ENCODE measurements at regions not wholly inside any gene's neighbourhood (a gene's known extent, or its start where the extent isn't known, plus 50 kb on each side); places are given as distances from the start of the nearest gene placed in this dataset.

DNA sequence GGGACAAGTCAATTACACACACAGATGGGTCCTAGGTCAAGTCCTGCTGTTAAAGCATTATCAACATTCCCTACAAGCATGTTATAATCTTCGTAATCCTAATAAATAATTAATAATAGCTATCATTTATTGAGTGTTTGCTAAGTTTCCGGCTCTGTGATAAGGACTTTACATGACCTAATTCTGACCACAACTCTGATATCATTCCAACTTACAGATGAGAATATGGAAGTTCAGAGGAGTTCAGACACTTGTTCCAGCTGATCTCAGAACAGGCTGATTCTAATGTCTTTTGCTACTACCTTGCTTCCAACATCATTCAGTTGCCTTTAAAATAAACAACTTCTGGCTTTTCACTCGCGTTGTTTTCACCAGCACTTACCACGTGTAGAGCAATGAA lies 770.1 kb upstream of the CXADR start:
- TF ChIP-seq, protein P1, sequence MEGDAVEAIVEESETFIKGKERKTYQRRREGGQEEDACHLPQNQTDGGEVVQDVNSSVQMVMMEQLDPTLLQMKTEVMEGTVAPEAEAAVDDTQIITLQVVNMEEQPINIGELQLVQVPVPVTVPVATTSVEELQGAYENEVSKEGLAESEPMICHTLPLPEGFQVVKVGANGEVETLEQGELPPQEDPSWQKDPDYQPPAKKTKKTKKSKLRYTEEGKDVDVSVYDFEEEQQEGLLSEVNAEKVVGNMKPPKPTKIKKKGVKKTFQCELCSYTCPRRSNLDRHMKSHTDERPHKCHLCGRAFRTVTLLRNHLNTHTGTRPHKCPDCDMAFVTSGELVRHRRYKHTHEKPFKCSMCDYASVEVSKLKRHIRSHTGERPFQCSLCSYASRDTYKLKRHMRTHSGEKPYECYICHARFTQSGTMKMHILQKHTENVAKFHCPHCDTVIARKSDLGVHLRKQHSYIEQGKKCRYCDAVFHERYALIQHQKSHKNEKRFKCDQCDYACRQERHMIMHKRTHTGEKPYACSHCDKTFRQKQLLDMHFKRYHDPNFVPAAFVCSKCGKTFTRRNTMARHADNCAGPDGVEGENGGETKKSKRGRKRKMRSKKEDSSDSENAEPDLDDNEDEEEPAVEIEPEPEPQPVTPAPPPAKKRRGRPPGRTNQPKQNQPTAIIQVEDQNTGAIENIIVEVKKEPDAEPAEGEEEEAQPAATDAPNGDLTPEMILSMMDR (IDR thresholded peaks at IDR 0.05; ENCODE audit: low read depth, low read length, missing control alignments), result no peak
- in situ Hi-C loops (cut with HindIII; ENCODE audit: low pct_ligation_motif_present, low sequenced_read_pairs), result no loop called here

DNA sequence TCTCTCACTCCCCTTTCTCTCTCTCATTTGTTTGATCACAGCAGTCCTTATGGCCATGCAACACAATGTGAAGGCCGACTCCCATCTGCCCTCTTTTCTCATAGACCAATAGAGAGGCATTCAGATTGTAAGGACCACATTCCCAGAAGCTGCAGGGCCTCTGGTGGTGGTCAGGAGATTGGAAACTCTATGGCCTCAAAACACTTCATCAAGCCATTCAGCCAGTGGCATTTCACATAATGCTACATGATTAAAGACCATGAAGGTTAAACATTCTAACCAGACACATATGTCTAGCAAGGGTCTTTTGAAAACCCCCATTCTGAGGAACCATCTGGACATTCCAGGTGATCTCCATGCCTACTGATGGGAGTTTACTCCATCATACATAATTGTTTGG lies 769.5 kb upstream of the CXADR start:
- no peak for DNase-seq
- TF ChIP-seq, protein P1 (IDR thresholded peaks at IDR 0.05; ENCODE audit: low read depth, low read length, missing control alignments), result no peak
- Histone ChIP-seq H3K27ac (no peak overlapping the region), H3K4me3 (ENCODE audit: low read depth, low read length) (no peak overlapping the region), H3K36me3 (replicated peaks) (no peaks in the 10 kb centered on the region), H3K27me3 (replicated peaks) (no peaks in the 10 kb centered on the region)
- in situ Hi-C loops (cut with HindIII; ENCODE audit: low pct_ligation_motif_present, low sequenced_read_pairs), result no loop called here

More for the DNA sequence above, 770.1 kb upstream of the CXADR start:
- no peak for DNase-seq
- H3K27ac ChIP-seq, result no peak overlapping the region
- no peaks in the 10 kb centered on the region for H3K27me3 ChIP-seq (replicated peaks)
- H3K4me3 ChIP-seq (ENCODE audit: low read depth, low read length), result no peak overlapping the region
- no peaks in the 10 kb centered on the region for H3K36me3 ChIP-seq (replicated peaks)

DNA sequence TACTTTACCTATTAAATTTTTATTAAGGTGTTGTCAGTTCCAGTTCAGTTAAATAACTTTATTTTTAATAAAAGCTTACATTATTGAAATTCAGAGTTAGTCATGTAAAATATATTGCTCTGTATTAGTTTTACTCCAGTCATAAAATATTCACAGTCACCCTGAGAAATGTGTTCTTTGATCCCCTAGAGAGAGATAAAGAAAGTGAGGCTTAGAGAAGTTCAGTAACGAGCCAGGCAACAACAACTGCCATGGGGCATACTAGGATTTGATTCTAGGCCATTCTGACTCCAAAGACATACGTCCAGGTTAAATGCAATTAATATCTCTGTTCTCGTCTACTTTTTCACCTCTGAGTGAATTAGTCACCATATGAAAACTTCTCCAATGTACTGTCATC lies 761.9 kb upstream of the CXADR start:
- in situ Hi-C loops (cut with HindIII; ENCODE audit: low pct_ligation_motif_present, low sequenced_read_pairs), result no loop called here
- Histone ChIP-seq H3K27ac (no peak overlapping the region), H3K36me3 (replicated peaks) (no peaks in the 10 kb centered on the region), H3K4me3 (ENCODE audit: low read depth, low read length) (no peak overlapping the region), H3K27me3 (replicated peaks) (no peaks in the 10 kb centered on the region)
- TF ChIP-seq, protein P1 (IDR thresholded peaks at IDR 0.05; ENCODE audit: low read depth, low read length, missing control alignments), result no peak
- no peak for DNase-seq

DNA sequence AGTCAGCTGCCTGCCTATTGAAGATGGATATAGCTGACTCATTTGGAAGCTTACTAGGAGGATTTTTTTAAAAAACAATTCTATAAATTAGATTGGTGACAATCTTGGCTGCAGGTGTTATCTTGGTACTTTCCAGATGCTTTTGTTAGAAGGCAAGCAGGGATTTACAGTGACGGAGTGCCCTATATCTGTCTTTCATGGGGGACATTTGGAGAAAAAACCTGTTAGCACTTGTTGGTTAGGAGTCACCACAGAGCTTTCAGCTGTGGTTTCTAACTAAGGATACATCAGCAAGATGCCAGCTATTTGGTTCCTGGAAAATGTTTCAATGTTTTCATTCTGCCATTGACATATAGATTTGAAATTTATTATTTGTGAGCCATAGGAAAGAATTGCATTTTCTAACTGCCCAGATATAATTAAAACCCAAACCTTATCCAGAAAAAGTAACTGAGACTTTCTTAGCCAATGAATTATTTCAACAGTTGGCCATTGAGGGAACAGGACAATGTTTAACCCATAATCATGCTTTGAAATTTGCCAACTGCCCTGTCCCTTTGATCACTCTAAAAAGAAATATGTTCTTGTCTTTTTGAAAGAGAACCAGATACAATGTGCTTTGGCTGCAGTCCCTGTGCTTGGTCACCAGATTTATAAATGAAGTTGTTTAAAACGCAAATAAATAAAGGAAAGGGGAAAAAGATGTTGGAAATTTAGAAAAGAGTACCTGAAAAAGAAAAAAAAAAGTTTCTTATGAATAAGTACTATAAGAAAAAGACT lies 761.0 kb upstream of the CXADR start:
- H3K27ac ChIP-seq, result no peak overlapping the region
- H3K27me3 ChIP-seq (replicated peaks), result no peaks in the 10 kb centered on the region
- DNase-seq, result no peak
- in situ Hi-C loops (cut with HindIII; ENCODE audit: low pct_ligation_motif_present, low sequenced_read_pairs), result no loop called here
- H3K36me3 ChIP-seq (replicated peaks), result no peaks in the 10 kb centered on the region
- TF ChIP-seq, protein P1 (IDR thresholded peaks at IDR 0.05; ENCODE audit: low read depth, low read length, missing control alignments), result no peak
- no peak overlapping the region for H3K4me3 ChIP-seq (ENCODE audit: low read depth, low read length)

DNA sequence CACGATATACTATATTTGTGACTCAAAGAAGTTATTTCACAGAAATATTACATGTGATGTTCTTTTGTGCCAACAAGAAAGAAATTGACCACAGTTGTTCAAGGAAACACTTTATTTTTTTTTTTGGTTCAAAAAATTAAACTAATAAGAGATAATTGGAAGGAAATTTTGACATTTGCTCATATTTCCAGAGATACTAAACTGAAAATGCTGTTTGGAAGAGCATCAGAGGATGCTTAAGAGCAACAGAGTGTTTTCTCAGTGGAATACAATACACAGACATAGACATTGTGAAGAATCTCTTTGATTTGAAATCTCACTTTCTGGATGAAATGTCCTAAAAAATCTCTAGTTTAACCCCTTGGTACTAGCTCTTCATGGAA lies 760.4 kb upstream of the CXADR start:
- Histone ChIP-seq H3K27me3 (replicated peaks) (no peaks in the 10 kb centered on the region), H3K4me3 (ENCODE audit: low read depth, low read length) (no peak overlapping the region), H3K36me3 (replicated peaks) (no peaks in the 10 kb centered on the region), H3K27ac (no peak overlapping the region)
- in situ Hi-C loops (cut with HindIII; ENCODE audit: low pct_ligation_motif_present, low sequenced_read_pairs), result no loop called here
- no peak for DNase-seq
- TF ChIP-seq, protein P1 (IDR thresholded peaks at IDR 0.05; ENCODE audit: low read depth, low read length, missing control alignments), result no peak

DNA sequence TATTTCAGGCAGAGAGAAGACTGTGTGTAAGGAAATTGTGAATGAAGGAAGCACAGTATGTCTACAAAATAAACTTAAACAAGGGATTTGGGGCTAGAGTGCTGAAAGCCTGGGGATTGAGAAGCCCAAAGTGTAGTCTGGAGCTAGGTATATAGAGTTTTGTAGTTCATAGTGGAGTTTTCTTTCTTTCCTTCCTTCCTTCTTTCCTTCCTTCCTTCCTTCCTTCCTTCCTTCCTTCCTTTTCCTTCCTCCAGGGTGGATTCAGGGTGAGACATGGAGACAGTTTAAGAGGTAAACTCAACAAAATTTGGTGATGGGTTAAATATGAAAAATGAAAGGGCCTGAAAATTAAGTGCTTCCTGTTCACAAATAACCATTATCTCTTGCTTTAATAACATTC lies 757.8 kb upstream of the CXADR start:
- in situ Hi-C loops (cut with HindIII; ENCODE audit: low pct_ligation_motif_present, low sequenced_read_pairs), result no loop called here
- no peaks in the 10 kb centered on the region for H3K27me3 ChIP-seq (replicated peaks)
- no peak overlapping the region for H3K27ac ChIP-seq
- no peaks in the 10 kb centered on the region for H3K36me3 ChIP-seq (replicated peaks)
- no peak overlapping the region for H3K4me3 ChIP-seq (ENCODE audit: low read depth, low read length)
- TF ChIP-seq, protein P1 (IDR thresholded peaks at IDR 0.05; ENCODE audit: low read depth, low read length, missing control alignments), result no peak
- DNase-seq, result no peak
